HEK293 (cell line): ENCODE measurements at regions not wholly inside any gene's neighbourhood (a gene's known extent, or its start where the extent isn't known, plus 50 kb on each side); places are given as distances from the start of the nearest gene placed in this dataset.
A peak's percentile ranks its signal among the peaks of the same experiment; 100 is the strongest.
"Not testable (repeated sequence)": the region's sequence is repeated elsewhere in the genome, so short reads cannot be mapped to it uniquely, and the experiment has no call there.

Experiments used
- CTCF ChIA-PET: fragments of 350-600 bp; formaldehyde crosslinking; extraction: SDS; loops from one replicate; lab custom pipeline; 2021; ENCODE audit warnings: antibody characterized with exemption; lab: Yijun Ruan, JAX
- POLR2A ChIA-PET: fragments of 300-600 bp; formaldehyde crosslinking; extraction: SDS; loops from one replicate; lab custom pipeline; 2020; ENCODE audit warnings: antibody characterized with exemption, inconsistent platforms; lab: Yijun Ruan, JAX
- H3K27ac ChIP-seq: fragments of 200-500 bp; sonication (Bioruptor generic); 2 replicates; pipeline ENCODE4 v1.5.1; 2014; ENCODE audit warnings: low read depth, low read length, control low read depth, inconsistent platforms; ENCODE audit errors: extremely low read depth
- H3K36me3 ChIP-seq, 2 experiments: fragments of 200-500 bp in 1 of 2; sonication (Bioruptor generic) in 1 of 2; 1 replicate in 1 of 2; 2 replicates in 1 of 2; pipeline ENCODE4 v1.5.1; 2014 to 2017; ENCODE audit warnings: inconsistent platforms in 2 of 2, low read length in 2 of 2; ENCODE audit not compliant: control insufficient read depth in 2 of 2, insufficient read depth in 1 of 2
- H3K4me1 ChIP-seq: fragments of 200-500 bp; sonication (Bioruptor generic); 2 replicates; pipeline ENCODE4 v1.5.1; 2014; ENCODE audit warnings: mild to moderate bottlenecking, low read length, inconsistent platforms; ENCODE audit not compliant: control insufficient read depth, insufficient read depth
- H3K4me3 ChIP-seq: 2 replicates; pipeline ENCODE4 v1.5.1; 2011; ENCODE audit warnings: low read depth, mild to moderate bottlenecking, control low read depth, low read length, moderate library complexity
- H3K9me3 ChIP-seq: fragments of 200-500 bp; sonication (Bioruptor generic); 2 replicates; pipeline ENCODE4 v1.5.1; 2014; ENCODE audit warnings: low read depth, low read length, inconsistent platforms; ENCODE audit not compliant: control insufficient read depth, insufficient read depth
- BCL11B ChIP-seq: fragments of 450-650 bp; formaldehyde crosslinking; IDR thresholded peaks from 2 replicates; pipeline ENCODE4 v1.5.1; 2016; ENCODE audit warnings: low read depth, missing biosample characterization, missing genetic modification characterization
- HOXD13 ChIP-seq: sonication (generic); formaldehyde crosslinking; IDR thresholded peaks from 2 replicates; pipeline ENCODE4 v1.8.0; 2022; ENCODE audit warnings: missing genetic modification reagents, borderline replicate concordance
- SP3 ChIP-seq: fragments of 450-650 bp; formaldehyde crosslinking; IDR thresholded peaks from 2 replicates; pipeline ENCODE4 v1.5.1; 2016; ENCODE audit warnings: missing biosample characterization, missing genetic modification characterization
- TSHZ1 ChIP-seq: fragments of 450-650 bp; formaldehyde crosslinking; IDR thresholded peaks from 2 replicates; pipeline ENCODE4 v1.5.1; 2016; ENCODE audit warnings: missing biosample characterization, missing genetic modification characterization, borderline replicate concordance
- YY1 ChIP-seq: fragments of 450-650 bp; formaldehyde crosslinking; IDR thresholded peaks from 2 replicates; pipeline ENCODE4 v1.5.1; 2018; ENCODE audit warnings: missing biosample characterization, missing genetic modification characterization
- ZBTB11 ChIP-seq: fragments of 450-650 bp; formaldehyde crosslinking; conservative IDR thresholded peaks from 2 replicates; pipeline ENCODE4 v1.5.1; 2016; ENCODE audit warnings: low read depth, missing biosample characterization, missing genetic modification characterization
- ZNF248 ChIP-seq: fragments of 450-650 bp; formaldehyde crosslinking; IDR thresholded peaks from 2 replicates; pipeline ENCODE4 v1.5.1; 2017; ENCODE audit warnings: missing biosample characterization, missing genetic modification characterization
- ZNF26 ChIP-seq: fragments of 450-650 bp; formaldehyde crosslinking; IDR thresholded peaks from 2 replicates; pipeline ENCODE4 v1.5.1; 2016; ENCODE audit warnings: missing biosample characterization, missing genetic modification characterization
- ZNF280D ChIP-seq: fragments of 450-650 bp; formaldehyde crosslinking; IDR thresholded peaks from 2 replicates; pipeline ENCODE4 v1.5.1; 2016; ENCODE audit warnings: missing biosample characterization, missing genetic modification characterization
- ZNF394 ChIP-seq: fragments of 450-650 bp; formaldehyde crosslinking; IDR thresholded peaks from 2 replicates; pipeline ENCODE4 v1.5.1; 2016; ENCODE audit warnings: missing biosample characterization, missing genetic modification characterization, mild to moderate bottlenecking, moderate library complexity, borderline replicate concordance
- ZNF398 ChIP-seq: fragments of 450-650 bp; formaldehyde crosslinking; IDR thresholded peaks from 2 replicates; pipeline ENCODE4 v1.5.1; 2017; ENCODE audit warnings: missing biosample characterization, missing genetic modification characterization
- ZNF423 ChIP-seq: fragments of 450-650 bp; formaldehyde crosslinking; IDR thresholded peaks from 2 replicates; pipeline ENCODE4 v1.5.1; 2016; ENCODE audit warnings: missing biosample characterization, missing genetic modification characterization
- ZNF426 ChIP-seq: fragments of 450-650 bp; formaldehyde crosslinking; IDR thresholded peaks from 2 replicates; pipeline ENCODE4 v1.5.1; 2017; ENCODE audit warnings: missing biosample characterization, missing genetic modification characterization, mild to moderate bottlenecking, inconsistent platforms, moderate library complexity
- ZNF48 ChIP-seq: fragments of 450-650 bp; formaldehyde crosslinking; IDR thresholded peaks from 2 replicates; pipeline ENCODE4 v1.5.1; 2016; ENCODE audit warnings: missing biosample characterization, missing genetic modification characterization
- ZNF544 ChIP-seq: fragments of 450-650 bp; formaldehyde crosslinking; IDR thresholded peaks from 2 replicates; pipeline ENCODE4 v1.5.0; 2017; ENCODE audit warnings: missing biosample characterization, missing genetic modification characterization
- ZNF555 ChIP-seq: fragments of 450-650 bp; formaldehyde crosslinking; conservative IDR thresholded peaks from 2 replicates; pipeline ENCODE4 v1.5.1; 2017; ENCODE audit warnings: missing biosample characterization, mild to moderate bottlenecking, missing genetic modification characterization, inconsistent platforms
- ZNF585B ChIP-seq: fragments of 450-650 bp; formaldehyde crosslinking; IDR thresholded peaks from 2 replicates; pipeline ENCODE4 v1.5.1; 2016; ENCODE audit warnings: missing biosample characterization, missing genetic modification characterization
- ZNF837 ChIP-seq: fragments of 450-650 bp; formaldehyde crosslinking; IDR thresholded peaks from 2 replicates; pipeline ENCODE4 v1.5.1; 2016; ENCODE audit warnings: missing biosample characterization, missing genetic modification characterization

GRCh38 chr14:59004012-59004411, 184.5 kb upstream of the DAAM1 start:
- no peak for TF ChIP-seq SP3 (tag by site-specific recombination)
- TF ChIP-seq ZNF26 (tag by site-specific recombination), result no peak
- no peak for TF ChIP-seq ZNF48 (tag by site-specific recombination)
- no peak for TF ChIP-seq YY1 (tag by site-specific recombination)
- TF ChIP-seq BCL11B (tag by site-specific recombination), result no peak
- TF ChIP-seq HOXD13 (CRISPR knock-in tag), result no peak
- no peak for TF ChIP-seq ZNF544
- no peak for TF ChIP-seq ZNF837 (tag by site-specific recombination)
- TF ChIP-seq ZNF398 (tag by site-specific recombination), result no peak
- no peak for TF ChIP-seq ZNF248 (tag by site-specific recombination)
- TF ChIP-seq ZNF280D (tag by site-specific recombination), result no peak
- TF ChIP-seq TSHZ1 (tag by site-specific recombination), result no peak
- TF ChIP-seq ZNF423 (tag by site-specific recombination), result no peak
- TF ChIP-seq ZNF585B (tag by site-specific recombination), result no peak
- POLR2A ChIA-PET, result no interaction called here
- H3K4me3 ChIP-seq, result no peak overlapping the region
- CTCF ChIA-PET, result interaction anchor here (0.6 to 1.4 kb wide), 4 partner anchors 12 to 611 kb away, joined by 3 to 5 read pairs (median 4); no protein-coding TSS in a partner anchor
- no peaks in the 10 kb centered on the region for H3K36me3 ChIP-seq
- no peaks in the 10 kb centered on the region for H3K4me1 ChIP-seq
- no peak overlapping the region for H3K27ac ChIP-seq
- H3K9me3 ChIP-seq, result no peaks in the 10 kb centered on the region

- H3K4me1 ChIP-seq, H3K36me3 ChIP-seq, H3K27ac ChIP-seq, H3K4me3 ChIP-seq, H3K9me3 ChIP-seq, POLR2A ChIA-PET: not testable (repeated sequence)
- TF ChIP-seq ZBTB11, result 0 out of 2 replicates have a peak, but pooled peaks have one; percentile 19
- TF ChIP-seq ZNF394 (tag by site-specific recombination), result peak; percentile 20; the same call in 1 of the 2 replicates
- TF ChIP-seq ZNF426 (tag by site-specific recombination), result peak; percentile 28
- TF ChIP-seq ZNF555 (tag by site-specific recombination), result peak; percentile 24; the same call in 1 of the 2 replicates
- CTCF ChIA-PET, result interaction anchor here (0.6 kb wide), 1 partner anchor 423 kb away, joined by 3 read pairs; no protein-coding TSS in a partner anchor
Measured at GRCh38 chr14:59006179-59006578, 182.3 kb upstream of the DAAM1 start.
